Endodermal cell (in vitro differentiated cells): ENCODE measurements at regions not wholly inside any gene's neighbourhood (a gene's known extent, or its start where the extent isn't known, plus 50 kb on each side); places are given as distances from the start of the nearest gene placed in this dataset.

ENCODE experiments used
- DNase-seq: peaks from one replicate; pipeline ENCODE4 v3.0.0-alpha.2; 2017
- H3K27ac ChIP-seq: 2 replicates; pipeline ENCODE4 v1.5.1; 2013; ENCODE audit warnings: mild to moderate bottlenecking, low read depth, low read length, moderate library complexity
- H3K27me3 ChIP-seq: 2 replicates; pipeline ENCODE4 v1.6.1; 2013; ENCODE audit warnings: mild to moderate bottlenecking, low read length, moderate library complexity; ENCODE audit not compliant: insufficient read depth, control insufficient read depth, poor library complexity, severe bottlenecking
- H3K36me3 ChIP-seq: 2 replicates; pipeline ENCODE4 v1.7.0; 2013; ENCODE audit warnings: mild to moderate bottlenecking, low read length, moderate library complexity; ENCODE audit not compliant: control insufficient read depth, insufficient read depth
- H3K4me1 ChIP-seq: one replicate; pipeline ENCODE4 v1.7.0; 2013; ENCODE audit warnings: low read length; ENCODE audit not compliant: control insufficient read depth, insufficient read depth
- H3K4me3 ChIP-seq: 2 replicates; pipeline ENCODE4 v1.5.1; 2013; ENCODE audit warnings: mild to moderate bottlenecking, low read length, moderate library complexity
- H3K9ac ChIP-seq: 2 replicates; pipeline ENCODE4 v1.6.1; 2013; ENCODE audit warnings: mild to moderate bottlenecking, low read length, moderate library complexity; ENCODE audit not compliant: poor library complexity, severe bottlenecking; ENCODE audit errors: extremely low read depth
- H3K9me3 ChIP-seq: 2 replicates; pipeline ENCODE4 v1.6.1; 2013; ENCODE audit warnings: mild to moderate bottlenecking, low read length, moderate library complexity; ENCODE audit not compliant: control insufficient read depth
- H3K27ac Mint-ChIP-seq: 2 replicates; pipeline ENCODE4 v1.8.0; 2020; ENCODE audit warnings: mixed read lengths
- H3K27me3 Mint-ChIP-seq: 2 replicates; pipeline ENCODE4 v1.8.0; 2021; ENCODE audit warnings: mild to moderate bottlenecking, mixed read lengths; ENCODE audit not compliant: insufficient read depth
- H3K36me3 Mint-ChIP-seq: 2 replicates; pipeline ENCODE4 v1.8.0; 2020; ENCODE audit warnings: low read depth, mixed read lengths
- H3K4me1 Mint-ChIP-seq: 2 replicates; pipeline ENCODE4 v1.8.0; 2020; ENCODE audit warnings: mixed read lengths
- H3K4me3 Mint-ChIP-seq: 2 replicates; pipeline ENCODE4 v1.8.0; 2020; ENCODE audit warnings: mild to moderate bottlenecking, moderate library complexity, mixed read lengths
- H3K9me3 Mint-ChIP-seq: 2 replicates; pipeline ENCODE4 v1.8.0; 2020; ENCODE audit warnings: mild to moderate bottlenecking, mixed read lengths
- WGBS, 2 experiments: methylation state at CpG; one replicate each; pipeline versions ENCODE4 v1.1.5 to v1.1.7; 2013; ENCODE audit warnings: missing lambda C conversion rate in 2 of 2, mixed read lengths in 1 of 2; ENCODE audit not compliant: insufficient coverage in 1 of 2, insufficient read length in 1 of 2; 5-methylcytosine and 5-hydroxymethylcytosine counted together
- TF ChIP-seq, protein P1 (sequence below): fragments of 200-600 bp; sonication (generic); conservative IDR thresholded peaks from 2 replicates; pipeline ENCODE4 v1.5.0; 2021; ENCODE audit warnings: antibody characterized with exemption, mild to moderate bottlenecking

DNA sequence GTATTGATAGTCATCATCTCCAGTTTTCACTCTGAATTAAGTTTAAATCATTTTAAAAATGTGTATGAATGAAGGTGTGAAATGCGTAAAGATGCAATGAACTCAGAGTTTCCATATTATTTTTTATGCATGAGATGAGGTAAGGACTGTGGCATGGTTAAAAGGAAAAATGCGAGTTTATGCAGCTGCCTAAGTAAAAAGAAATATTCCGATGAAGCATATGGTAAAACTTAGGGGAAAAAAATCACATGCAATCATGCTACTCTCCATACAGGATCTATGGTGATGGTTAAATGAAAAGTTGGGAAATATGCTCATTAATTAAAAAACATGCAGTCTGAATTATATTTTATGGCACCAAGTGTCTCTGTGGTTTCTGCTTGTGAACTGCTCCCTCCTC is 77.5 kb upstream of the SP8 start:
- H3K4me1 ChIP-seq, result no peaks in the 10 kb centered on the region
- H3K9me3 Mint-ChIP-seq, result no peaks in the 10 kb centered on the region
- WGBS, 2 experiments, result 89 to 100% methylated on average over 2 to 3 of the region's 3 CpGs

DNA sequence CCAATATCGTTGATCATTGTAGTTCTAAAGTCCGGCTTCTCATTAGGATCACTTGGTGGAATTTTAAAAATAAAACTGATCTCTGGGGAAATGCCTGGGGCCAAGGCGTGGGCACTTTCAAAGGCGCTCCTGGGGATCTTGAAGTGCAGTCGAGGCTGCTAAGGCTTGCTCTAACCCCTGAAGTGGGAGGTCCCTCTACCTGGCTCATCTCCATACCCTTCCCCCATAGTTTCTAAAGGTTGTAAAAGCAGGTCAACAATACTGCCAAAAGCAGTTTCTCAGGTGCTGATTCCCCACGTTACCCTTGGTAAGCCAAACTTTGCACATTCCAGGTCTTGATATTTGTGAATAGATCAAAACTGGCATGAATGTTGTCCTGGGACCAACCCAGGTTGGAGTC is 79.0 kb upstream of the SP8 start:
- Mint-ChIP-seq H3K4me3 (no peak overlapping the region), H3K36me3 (peaks cover 2% of the 10 kb centered on the region), H3K9me3 (no peaks in the 10 kb centered on the region), H3K4me1 (peaks cover 9% of the 10 kb centered on the region), H3K27ac (no peak overlapping the region), H3K27me3 (no peaks in the 10 kb centered on the region)
- Histone ChIP-seq H3K27me3 (no peaks in the 10 kb centered on the region), H3K36me3 (no peaks in the 10 kb centered on the region), H3K4me1 (no peaks in the 10 kb centered on the region), H3K27ac (no peak overlapping the region), H3K9me3 (no peaks in the 10 kb centered on the region), H3K9ac (no peak overlapping the region), H3K4me3 (no peak overlapping the region)
- no peak for DNase-seq
- TF ChIP-seq, protein P1, sequence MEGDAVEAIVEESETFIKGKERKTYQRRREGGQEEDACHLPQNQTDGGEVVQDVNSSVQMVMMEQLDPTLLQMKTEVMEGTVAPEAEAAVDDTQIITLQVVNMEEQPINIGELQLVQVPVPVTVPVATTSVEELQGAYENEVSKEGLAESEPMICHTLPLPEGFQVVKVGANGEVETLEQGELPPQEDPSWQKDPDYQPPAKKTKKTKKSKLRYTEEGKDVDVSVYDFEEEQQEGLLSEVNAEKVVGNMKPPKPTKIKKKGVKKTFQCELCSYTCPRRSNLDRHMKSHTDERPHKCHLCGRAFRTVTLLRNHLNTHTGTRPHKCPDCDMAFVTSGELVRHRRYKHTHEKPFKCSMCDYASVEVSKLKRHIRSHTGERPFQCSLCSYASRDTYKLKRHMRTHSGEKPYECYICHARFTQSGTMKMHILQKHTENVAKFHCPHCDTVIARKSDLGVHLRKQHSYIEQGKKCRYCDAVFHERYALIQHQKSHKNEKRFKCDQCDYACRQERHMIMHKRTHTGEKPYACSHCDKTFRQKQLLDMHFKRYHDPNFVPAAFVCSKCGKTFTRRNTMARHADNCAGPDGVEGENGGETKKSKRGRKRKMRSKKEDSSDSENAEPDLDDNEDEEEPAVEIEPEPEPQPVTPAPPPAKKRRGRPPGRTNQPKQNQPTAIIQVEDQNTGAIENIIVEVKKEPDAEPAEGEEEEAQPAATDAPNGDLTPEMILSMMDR, result no peak
- 82 to 90% methylated on average over 6 of the region's 6 CpGs for WGBS, 2 experiments

More for the DNA sequence above, 77.5 kb upstream of the SP8 start:
- TF ChIP-seq, protein P1, result no peak
- Histone ChIP-seq H3K9me3 (no peaks in the 10 kb centered on the region), H3K9ac (no peak overlapping the region), H3K27ac (no peak overlapping the region), H3K4me3 (no peak overlapping the region), H3K36me3 (no peaks in the 10 kb centered on the region), H3K27me3 (no peaks in the 10 kb centered on the region)
- Mint-ChIP-seq H3K36me3 (peaks cover 2% of the 10 kb centered on the region), H3K4me1 (peaks cover 9% of the 10 kb centered on the region), H3K27ac (no peak overlapping the region), H3K4me3 (no peak overlapping the region), H3K27me3 (no peaks in the 10 kb centered on the region)
- DNase-seq, result no peak

DNA sequence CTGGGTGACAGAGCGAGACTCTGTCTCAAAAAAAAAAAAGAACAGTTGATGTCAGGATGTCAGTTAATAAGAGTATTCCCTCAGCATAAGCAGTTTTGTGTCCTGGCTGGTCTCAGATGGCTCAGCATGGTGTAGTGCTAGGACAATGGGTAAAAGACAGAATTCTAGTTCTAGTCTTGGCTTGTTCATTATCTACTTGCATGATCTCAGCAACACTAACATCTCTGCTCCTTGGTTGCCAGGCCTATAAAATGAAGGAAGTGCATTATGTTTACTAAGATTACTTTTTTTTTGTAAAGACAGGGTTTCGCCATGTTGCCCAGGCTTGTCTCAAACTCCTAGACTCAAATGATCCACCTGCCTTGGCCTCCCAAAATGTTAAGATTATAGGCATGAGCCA is 84.3 kb upstream of the SP8 start:
- peaks cover 1% of the 10 kb centered on the region for H3K36me3 Mint-ChIP-seq
- peaks cover 16% of the 10 kb centered on the region for H3K4me1 Mint-ChIP-seq
- Histone ChIP-seq H3K27me3 (no peaks in the 10 kb centered on the region), H3K4me1 (peaks cover 12% of the 10 kb centered on the region), H3K36me3 (no peaks in the 10 kb centered on the region), H3K4me3 (no peak overlapping the region), H3K27ac (no peak overlapping the region), H3K9me3 (no peaks in the 10 kb centered on the region), H3K9ac (no peak overlapping the region)
- H3K9me3 Mint-ChIP-seq, result peaks cover 5% of the 10 kb centered on the region
- no peak for DNase-seq
- H3K27me3 Mint-ChIP-seq, result no peaks in the 10 kb centered on the region
- no peak overlapping the region for H3K27ac Mint-ChIP-seq
- H3K4me3 Mint-ChIP-seq, result no peak overlapping the region
- 100% methylated on average over 1 to 2 of the region's 2 CpGs for WGBS, 2 experiments
- TF ChIP-seq, protein P1, result no peak
